NT2/D1 (cell line): ENCODE measurements at regions not wholly inside any gene's neighbourhood (a gene's known extent, or its start where the extent isn't known, plus 50 kb on each side); places are given as distances from the start of the nearest gene placed in this dataset.

Experiments
- SUZ12 ChIP-seq: IDR thresholded peaks from 2 replicates; pipeline ENCODE4 v1.6.1; 2011; ENCODE audit not compliant: insufficient read length, insufficient read depth; ENCODE audit errors: extremely low read depth
- YY1 ChIP-seq: IDR thresholded peaks from 2 replicates; pipeline ENCODE4 v1.6.1; 2011; ENCODE audit not compliant: insufficient read length, insufficient read depth

GRCh38 chr2:429575-430254, 141.8 kb upstream of the ALKAL2 start:
- no peak for TF ChIP-seq YY1
- TF ChIP-seq SUZ12 = no peak
